GM21447 (cell line): ENCODE measurements at regions not wholly inside any gene's neighbourhood (a gene's known extent, or its start where the extent isn't known, plus 50 kb on each side); places are given as distances from the start of the nearest gene placed in this dataset.

Experiments
- ATAC-seq: cut with Tn5 transposase; IDR thresholded peaks from one replicate; pipeline ENCODE4 v1.9.1; 2021; ENCODE audit not compliant: unreplicated experiment

DNA sequence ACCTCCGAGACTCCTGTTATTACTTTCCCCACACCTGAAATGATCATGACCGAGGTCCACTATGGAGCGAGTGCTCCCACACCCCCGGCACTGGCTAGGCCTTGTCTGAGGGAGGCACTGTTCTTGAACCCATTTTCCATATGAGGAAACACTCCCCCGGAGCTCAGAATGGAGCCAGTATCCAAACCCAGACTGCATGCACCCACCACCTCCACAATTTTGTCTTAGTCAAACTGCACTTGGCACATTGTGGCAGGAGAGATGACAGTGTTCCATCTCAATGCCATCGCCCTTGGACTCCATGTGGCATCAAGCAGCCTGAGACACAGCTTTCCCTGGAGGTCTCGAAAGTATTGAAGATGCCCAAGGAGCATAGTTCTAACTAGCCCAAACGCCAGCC lies 154.1 kb downstream of the NUP210 start:
- no peak for ATAC-seq

DNA sequence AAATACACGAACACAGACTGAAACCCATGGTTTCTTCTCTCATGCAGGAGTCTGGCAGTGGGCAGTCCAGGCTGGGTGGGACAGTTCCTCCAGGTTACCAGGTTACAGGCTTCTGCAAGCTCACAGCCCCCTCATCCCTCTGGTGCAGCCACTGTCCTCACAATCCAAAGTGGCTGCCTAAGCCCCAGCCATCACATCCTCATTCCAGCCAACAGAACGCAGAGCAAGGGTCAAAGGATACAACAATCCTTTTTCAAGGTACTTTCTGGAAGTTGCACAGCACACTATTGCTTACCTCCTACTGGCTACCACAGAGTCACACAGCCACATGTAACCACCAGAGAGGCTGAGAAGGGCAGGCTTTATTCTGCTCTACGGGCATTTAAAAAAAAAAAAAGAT lies 154.6 kb downstream of the NUP210 start:
- ATAC-seq: no peak

DNA sequence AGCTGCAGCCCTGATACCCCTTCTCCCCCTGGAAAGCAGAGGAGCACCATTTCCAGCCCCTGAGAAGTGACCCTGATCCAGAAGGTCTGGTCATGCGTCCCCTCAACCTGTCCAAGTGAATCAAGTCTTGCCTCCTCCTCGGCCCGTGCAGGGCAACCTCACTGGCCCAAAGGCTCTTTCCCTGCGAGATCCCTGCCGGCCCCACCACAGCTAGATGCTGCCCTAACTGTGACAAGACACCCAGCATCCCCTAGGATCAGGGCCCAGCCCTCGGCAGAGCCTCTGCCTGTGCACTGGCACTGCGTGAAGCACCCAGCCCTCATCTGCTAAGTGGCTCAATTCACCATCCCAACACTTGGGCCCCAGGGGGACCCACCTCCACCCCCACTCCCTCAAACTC lies 155.1 kb downstream of the NUP210 start:
- ATAC-seq: no peak

DNA sequence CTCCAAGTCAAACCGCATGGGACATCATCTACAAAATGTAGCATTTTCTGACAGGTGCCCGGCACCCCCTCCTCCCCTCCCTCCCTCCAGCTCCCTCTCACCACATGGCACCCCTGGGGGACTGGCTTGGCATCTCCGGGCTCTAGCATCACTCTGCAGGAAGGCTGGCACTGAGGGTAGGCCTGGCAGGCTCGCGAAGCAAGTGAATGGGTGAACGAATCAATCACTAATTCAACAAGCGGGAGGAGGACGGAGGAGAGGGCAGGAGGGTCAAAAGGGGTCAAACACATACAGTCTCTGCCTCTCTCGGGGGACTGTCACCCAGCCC lies 155.7 kb downstream of the NUP210 start:
- no peak for ATAC-seq

DNA sequence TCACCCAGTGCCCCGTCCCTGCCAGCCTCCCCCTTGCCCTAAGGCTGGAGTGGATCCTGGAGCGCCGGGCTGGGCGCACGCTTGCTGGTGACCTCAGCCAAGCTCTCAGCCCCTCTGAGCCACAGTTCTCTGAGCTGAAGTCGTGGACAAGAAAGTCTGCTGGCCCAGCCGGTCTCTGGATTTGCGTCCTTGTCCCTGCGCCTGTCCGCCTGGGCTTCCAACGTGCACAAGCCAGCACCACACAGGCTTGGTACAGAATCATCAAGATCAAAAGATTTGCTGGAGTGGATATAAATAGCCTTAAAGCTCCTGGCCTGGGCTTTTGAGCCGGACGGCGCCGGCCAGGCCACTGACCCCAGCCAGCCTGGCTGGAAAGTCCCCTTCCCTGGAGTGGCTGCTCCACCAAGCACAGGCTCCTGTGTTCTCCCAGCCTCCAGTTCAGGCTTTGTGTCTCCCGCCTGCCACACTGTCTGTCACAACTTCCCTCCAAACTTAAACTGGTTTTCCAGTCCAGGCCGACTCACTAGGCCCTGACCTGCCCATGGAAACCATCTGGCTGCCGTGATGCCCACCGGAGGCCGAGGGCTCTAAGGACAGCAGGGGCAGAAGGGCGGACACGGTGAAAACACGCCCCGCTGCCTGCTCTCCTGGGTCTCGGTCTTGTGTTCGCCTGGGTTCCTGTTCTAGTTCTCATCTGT lies 156.2 kb downstream of the NUP210 start:
- ATAC-seq: no peak

DNA sequence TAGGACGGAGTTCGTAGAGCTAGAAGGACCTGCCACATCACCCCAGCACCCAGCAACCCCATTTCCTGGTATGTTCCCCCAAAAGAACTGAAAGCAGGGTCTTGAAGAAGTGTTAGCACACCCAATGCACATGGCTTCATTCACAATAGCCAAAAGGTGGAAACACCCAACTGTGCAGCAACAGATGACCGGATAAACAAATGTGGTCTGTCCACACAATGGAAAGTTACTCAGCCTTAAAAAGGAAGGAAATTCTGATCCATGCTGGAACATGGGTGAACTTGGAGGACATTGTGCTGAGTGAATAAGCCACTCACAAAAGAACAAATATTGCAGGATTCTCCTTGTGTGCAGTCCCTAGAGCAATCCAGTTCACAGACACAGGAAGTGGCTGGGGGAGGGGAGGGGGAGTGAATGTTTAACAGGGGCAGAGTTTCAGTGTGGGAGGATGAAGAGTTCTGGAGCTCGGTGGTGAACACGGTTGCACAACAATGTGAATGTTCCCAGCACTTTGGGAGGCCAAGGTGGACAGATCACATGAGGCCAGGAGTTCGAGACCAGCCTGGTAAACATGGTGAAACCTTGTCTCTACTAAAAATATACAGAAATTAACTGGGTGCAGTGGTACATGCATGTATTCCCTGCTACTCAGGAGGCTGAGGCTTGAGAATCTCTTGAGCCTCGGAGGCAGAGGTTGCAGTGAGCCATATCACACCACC lies 157.5 kb downstream of the NUP210 start:
- no peak for ATAC-seq

DNA sequence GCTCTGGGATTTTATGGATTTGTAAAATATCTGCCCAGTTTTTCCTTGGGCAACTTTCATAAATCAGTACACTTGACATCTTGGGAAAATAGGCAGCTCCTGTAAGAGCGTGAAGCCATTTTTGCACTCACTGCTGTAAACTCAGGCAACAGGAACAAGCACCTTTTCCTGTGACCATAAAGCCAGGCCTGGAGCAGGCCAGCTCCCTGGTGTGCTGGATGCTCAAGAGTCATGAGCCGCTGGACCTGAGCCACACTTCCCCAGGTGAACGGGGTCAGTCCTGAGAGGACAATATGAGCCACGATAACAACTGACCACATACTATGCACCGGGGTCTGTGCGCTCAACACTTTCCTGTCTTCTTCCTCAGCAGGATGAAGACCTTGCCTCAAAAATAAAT lies 158.2 kb downstream of the NUP210 start:
- ATAC-seq: no peak

DNA sequence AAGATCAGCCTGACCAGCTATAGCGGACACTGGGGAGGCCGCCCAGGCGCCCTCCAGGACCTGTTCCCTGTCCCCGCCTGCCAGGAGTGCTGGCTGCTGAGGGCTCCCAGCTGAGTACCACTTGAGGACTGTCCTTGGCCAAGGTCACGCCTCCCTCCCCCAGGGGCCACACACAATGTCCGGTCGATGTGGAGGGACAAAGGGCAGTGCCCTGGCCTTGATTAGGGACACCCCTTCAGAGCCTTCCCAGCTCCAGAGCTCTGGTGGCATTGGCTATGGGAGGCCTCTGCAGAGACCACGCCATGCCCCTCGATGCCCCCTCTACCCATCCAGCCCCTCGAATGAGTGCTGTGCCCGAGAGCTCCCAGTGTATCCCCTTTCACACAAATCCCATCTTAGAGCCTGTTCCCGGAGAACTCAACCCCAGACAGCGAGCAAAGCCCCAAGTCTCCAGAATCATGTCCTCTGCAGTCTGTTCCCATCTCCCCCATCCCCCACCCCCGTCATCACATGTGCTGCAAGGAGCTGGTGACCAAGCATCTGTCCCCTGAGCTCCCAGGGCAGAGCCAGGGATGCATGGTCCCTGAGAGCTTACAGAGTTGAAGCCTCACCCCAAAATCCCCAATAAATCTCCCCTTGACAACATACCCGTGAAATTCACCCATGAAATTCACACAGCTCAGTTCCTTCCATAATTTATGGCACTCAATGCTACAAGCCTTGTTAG lies 158.9 kb downstream of the NUP210 start:
- no peak for ATAC-seq

DNA sequence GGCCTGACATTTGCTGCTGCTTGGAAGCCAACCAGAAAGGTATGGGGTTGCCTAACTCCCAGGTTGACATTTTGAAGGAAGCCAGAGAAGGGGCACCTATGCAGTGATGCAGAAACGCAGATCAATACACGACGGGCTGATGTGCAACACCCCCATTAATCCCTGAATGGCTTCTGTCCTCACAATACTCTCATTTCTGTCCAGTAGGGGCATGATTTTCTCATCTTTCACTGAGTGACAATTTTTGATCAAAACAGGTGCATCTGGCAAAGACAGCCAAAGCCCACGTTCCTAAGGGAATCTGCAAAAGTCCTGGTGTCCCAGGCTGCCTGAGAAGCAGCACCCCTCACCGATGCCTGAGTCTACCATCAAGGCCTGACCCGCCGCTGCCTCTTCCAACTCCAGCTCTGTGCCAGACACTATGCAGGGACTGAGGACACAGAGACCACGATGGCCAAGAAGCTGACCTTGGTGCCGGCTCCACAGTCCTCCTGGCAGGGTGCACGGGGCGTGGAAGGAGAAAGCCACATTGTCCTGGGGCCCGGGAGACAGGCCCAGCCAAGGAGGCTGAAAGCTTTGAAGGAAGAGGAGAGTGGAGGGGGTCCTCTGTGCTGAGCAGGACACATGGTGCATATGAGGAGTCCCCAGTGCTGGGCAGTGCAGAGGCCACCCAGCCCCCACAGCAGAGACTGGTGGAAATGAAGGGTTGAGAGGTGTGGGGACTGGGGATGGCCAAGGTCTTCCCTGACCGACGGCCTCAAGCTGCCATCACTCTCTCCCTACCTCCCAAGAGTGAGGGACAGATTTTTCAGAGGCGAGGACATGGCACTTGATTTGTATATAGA lies 159.6 kb downstream of the NUP210 start:
- ATAC-seq: no peak

DNA sequence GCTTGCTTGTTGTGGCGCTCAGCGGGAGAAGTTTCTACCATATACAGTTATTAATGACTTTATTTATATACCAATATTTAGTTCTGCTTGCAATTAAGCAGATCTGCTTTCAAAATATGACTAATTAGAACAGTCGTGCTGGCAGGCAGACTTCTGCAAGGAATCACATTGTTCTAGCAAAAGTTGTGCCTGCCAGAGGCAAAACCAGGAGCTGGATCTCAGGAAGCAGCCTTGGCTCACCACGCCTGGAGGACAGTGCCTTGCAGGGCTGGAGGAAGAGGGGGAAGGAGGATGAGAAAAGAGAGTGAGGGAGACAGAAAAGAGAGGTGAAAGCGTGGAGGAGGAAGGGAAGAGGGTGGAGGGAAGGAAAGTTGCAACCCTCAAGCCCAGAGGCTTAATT lies 160.3 kb downstream of the NUP210 start:
- ATAC-seq: no peak

DNA sequence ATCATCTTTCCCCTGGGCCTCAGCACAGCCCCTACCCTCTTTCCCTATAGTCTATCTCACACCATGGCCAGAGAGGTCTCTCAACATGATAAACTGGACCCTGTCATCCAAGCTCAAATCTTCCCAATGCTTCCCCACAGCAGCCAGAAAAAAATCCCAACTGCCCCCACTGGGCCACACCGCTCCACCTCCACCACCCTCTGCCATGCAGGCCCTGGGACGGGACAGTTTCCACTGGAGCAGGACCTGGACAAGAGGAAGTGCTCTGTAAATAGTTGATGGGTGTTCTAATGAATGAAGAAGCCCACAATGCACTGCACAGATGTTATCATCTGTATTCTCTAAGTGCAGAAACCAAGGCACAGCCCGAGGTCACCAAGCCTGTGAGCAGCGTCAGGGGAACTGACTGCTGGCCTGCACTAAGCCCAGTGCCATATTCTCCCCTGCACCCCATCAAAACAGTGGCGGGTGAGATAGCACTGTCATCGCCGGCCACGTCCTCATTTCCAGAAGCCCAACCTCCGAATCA lies 161.1 kb downstream of the NUP210 start:
- ATAC-seq: no peak

DNA sequence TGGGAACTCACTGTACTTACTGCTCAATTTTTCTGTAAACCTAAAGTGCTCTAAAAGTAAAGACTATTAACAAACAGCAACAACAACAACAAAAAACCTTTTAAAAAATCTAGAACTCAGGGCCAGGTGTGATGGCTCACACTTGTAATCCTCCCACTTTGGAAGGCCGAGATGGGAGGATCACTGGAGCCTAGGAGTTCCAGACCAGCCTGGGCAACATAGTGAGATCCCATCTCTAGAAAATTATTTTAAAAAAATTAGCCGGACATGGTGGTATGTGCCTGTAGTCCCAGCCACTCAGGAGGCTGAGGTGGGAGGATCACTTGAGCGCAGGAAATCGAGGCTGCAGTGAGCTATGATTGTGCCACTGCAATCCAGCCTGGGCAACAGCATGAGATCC lies 161.8 kb downstream of the NUP210 start:
- ATAC-seq: no peak

DNA sequence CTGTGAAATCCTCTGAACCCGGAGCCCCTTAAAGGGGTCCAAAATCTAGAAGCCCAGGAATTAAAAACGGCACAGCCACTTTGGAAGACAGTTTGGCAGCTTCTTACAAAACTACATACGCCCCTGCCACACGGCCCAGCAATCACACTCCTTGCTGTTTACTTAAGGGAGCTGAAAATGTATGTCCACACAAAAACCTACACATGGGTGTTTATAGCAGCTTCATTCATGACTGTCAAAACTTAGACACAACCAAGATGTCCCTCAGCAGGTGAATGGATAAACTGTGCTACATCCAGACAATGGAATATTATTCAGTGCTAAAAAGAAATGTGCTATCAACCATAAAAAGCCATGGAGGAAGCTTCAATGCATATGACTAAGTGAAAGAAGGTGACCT lies 162.5 kb downstream of the NUP210 start:
- no peak for ATAC-seq

DNA sequence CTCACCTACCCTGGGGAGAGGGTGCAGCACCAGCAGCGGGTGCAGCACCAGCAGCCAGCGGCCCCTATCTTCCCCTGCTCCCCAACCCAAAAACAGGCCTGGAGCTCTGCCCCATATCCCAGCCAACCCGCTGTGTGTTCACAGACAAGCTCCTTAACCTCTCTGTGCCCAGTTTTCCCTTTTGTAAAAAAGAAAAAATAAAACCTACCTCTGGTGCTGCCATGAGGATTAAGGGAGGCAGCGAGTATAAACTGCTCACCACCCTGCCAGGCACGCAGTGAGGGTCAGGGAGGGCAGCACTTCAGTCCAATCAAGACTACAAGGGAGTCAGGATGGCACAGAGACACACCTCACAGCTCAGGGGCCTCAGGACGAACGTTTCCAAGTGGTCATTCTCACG lies 163.3 kb downstream of the NUP210 start:
- ATAC-seq: no peak

DNA sequence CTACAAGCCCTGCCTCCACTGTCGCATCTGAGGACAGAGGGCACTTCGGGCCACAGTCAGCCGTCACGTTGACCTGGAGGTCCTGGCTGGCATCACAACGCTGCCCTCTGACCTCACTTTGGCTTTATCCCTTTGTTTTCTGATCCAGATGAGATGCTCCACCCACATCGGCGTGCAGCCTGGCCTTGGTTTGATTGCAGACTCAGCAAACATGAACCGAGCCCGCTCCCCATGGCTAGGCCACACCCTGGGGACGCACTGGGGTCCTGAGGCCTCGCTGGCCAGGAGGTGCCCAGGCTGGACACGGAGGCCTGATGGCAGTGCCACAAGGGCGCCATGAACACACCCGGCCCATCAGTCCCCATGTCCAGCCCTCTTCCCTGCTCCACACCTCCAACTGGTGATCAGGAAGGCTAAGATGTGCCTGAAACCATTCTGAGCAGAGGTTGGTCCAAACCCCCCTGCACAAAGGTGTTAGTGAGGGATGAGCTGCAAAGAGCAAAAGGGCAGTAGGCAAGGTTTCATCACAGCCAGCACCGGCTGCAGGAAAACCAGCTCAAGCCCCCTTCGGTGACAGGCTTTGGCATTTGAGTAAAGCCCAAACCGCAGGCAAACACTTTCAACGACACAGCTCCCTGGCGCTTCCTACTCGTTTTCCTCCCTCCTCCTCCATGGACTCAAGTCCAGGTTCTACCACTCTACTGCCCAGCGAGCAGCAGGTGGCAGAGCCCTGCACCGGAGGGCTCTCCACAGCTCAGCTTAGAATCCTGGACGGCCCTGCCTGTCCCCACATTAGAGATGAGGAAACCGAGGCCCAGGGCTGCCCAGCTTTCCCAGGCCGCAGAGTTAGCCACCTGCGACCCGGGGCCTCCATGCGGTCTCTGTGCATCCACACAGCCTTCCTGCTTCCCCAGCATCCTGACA lies 165.8 kb downstream of the NUP210 start:
- no peak for ATAC-seq

DNA sequence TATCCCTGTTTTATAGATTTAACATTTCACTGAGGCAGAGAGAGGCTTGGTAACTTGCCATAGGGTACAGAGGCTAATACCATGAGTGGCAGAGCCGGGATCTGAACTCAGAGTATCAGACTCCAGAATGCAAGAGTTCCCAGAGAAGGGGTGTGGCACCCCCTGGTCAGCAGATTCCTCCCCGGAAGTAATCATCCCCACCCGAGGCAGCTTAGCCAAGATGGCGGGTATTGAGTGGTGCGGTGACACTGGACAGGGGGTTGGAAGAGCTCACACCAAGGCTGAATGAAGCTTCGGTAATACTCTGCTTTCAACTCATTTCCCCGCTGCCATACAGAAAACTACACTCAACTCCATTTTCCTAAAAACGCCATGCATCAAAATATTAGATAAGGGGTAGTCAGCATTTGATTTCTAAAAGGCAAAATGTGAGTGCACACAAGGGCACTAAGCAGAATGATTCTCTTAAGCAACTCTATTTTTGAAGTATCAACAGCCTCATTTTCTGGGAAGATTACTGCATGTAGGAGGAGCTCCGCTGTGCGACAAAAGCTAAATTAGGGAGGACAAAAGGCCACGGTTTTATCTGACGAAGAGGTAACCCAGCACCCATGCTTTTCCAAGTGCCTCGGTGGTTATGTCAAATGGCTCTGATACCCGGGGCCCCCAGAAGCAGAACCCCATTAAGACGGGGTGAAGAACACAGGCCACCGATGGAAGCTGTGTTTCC lies 166.7 kb downstream of the NUP210 start:
- ATAC-seq: no peak

DNA sequence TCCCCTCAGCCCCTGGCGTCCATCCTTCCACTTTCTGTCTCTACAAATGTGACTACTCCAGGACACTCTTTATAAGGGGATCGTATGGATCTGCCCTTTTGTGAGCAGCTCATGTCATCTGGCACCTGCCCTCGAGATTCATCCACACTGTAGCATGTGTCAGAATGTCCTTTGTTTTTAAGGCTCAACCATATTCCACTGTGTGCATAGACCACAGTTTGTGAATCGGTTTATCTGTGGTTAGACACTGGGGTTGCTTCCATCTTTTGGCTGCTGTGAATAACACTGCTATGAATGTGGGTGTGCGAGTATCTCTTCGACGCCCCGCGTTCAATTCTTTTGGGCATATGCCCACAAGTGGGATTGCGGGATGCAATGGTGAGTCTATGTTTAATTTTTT lies 167.9 kb downstream of the NUP210 start:
- no peak for ATAC-seq

DNA sequence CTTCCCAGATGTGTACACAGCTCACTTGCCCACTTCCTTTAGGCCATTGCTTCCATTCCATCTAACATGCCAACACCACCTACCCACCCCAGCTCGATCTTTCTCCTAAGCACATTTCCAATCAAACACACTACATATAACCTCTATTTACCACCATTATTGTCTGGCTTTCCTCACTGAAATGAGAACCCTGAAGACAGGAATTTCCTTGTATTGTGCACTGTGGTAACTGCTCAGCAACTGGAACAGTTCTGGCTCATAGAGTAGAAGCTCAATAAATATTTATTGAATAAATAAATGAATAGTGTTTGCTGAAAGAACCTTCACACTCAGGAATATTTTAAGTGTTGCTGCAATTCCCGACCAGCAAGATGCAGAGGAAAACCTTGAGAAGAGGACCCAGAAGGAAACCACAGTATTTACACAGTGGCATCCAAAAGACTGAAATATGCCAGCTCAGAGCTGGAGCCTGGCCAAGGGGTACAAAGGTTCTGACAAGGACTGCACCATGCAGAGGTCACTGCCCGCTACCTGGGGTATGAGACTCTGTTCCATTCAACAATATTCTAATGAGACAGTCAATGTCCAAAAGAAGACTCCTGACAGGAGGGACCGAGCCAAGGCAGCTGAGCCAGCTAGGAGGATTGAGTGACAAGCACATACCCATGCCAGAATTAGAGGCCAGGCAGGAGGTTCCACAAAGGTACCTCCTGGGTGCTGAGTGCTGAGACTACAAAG lies 168.8 kb downstream of the NUP210 start:
- ATAC-seq: no peak
